Keratinocyte (primary cell): ENCODE measurements at regions not wholly inside any gene's neighbourhood (a gene's known extent, or its start where the extent isn't known, plus 50 kb on each side); places are given as distances from the start of the nearest gene placed in this dataset.

ENCODE experiments used
- DNase-seq: peaks from one replicate; pipeline ENCODE4 v3.0.0-alpha.2; 2011; ENCODE audit warnings: low read depth, missing footprints, low spot score
- FAIRE-seq: peaks from 2 replicates; lab custom pipeline; 2011; peaks lifted over from hg19 to GRCh38; lab: Jason Lieb, UNC
- H2AFZ ChIP-seq: 2 replicates; pipeline ENCODE4 v1.6.0; 2012; ENCODE audit warnings: low read length, control low read depth, inconsistent platforms; ENCODE audit not compliant: control insufficient read depth
- H3K27ac ChIP-seq: 2 replicates; pipeline ENCODE4 v1.5.1; 2011; ENCODE audit warnings: low read length; ENCODE audit not compliant: control insufficient read depth, insufficient read depth
- H3K27me3 ChIP-seq: 3 replicates; pipeline ENCODE4 v1.6.0; 2011; ENCODE audit warnings: low read length; ENCODE audit not compliant: control insufficient read depth, insufficient read depth; ENCODE audit errors: extremely low read depth
- H3K36me3 ChIP-seq, 2 experiments: 2 replicates in 1 of 2; 3 replicates in 1 of 2; pipeline ENCODE4 v1.5.1; 2011; ENCODE audit warnings: low read length in 2 of 2, mild to moderate bottlenecking in 1 of 2; ENCODE audit not compliant: control insufficient read depth in 2 of 2, insufficient read depth in 2 of 2; ENCODE audit errors: extremely low read depth in 1 of 2
- H3K4me1 ChIP-seq: 3 replicates; pipeline ENCODE4 v1.5.1; 2011; ENCODE audit warnings: low read length; ENCODE audit not compliant: control insufficient read depth, insufficient read depth; ENCODE audit errors: extremely low read depth
- H3K4me2 ChIP-seq: 3 replicates; pipeline ENCODE4 v1.6.0; 2011; ENCODE audit warnings: low read depth, low read length; ENCODE audit not compliant: control insufficient read depth, insufficient read depth; ENCODE audit errors: extremely low read depth
- H3K4me3 ChIP-seq, 3 experiments: fragments of 200-600 bp in 1 of 3; sonication (generic) in 1 of 3; 2 replicates in 2 of 3; 3 replicates in 1 of 3; pipeline ENCODE4 v1.5.1; 2011 to 2016; ENCODE audit warnings: low read length in 3 of 3, mild to moderate bottlenecking in 3 of 3, control low read depth in 2 of 3, inconsistent platforms in 1 of 3, low read depth in 1 of 3, mixed read lengths in 1 of 3, mixed run types in 1 of 3, moderate library complexity in 1 of 3; ENCODE audit not compliant: control insufficient read depth in 2 of 3, insufficient read depth in 2 of 3; ENCODE audit errors: extremely low read depth in 1 of 3
- H3K79me2 ChIP-seq: 2 replicates; pipeline ENCODE4 v1.6.0; 2012; ENCODE audit warnings: low read length; ENCODE audit not compliant: control insufficient read depth, insufficient read depth
- H3K9ac ChIP-seq: 3 replicates; pipeline ENCODE4 v1.6.0; 2011; ENCODE audit warnings: low read length; ENCODE audit not compliant: control insufficient read depth, insufficient read depth; ENCODE audit errors: extremely low read depth
- H3K9me1 ChIP-seq: 3 replicates; pipeline ENCODE4 v1.6.0; 2011; ENCODE audit warnings: low read length; ENCODE audit not compliant: control insufficient read depth, insufficient read depth; ENCODE audit errors: extremely low read depth
- H3K9me3 ChIP-seq: 2 replicates; pipeline ENCODE4 v1.5.1; 2012; ENCODE audit warnings: low read depth, low read length; ENCODE audit not compliant: control insufficient read depth
- H4K20me1 ChIP-seq: 3 replicates; pipeline ENCODE4 v1.6.0; 2011; ENCODE audit warnings: low read length; ENCODE audit not compliant: control insufficient read depth, insufficient read depth; ENCODE audit errors: extremely low read depth
- CTCF ChIP-seq, 3 experiments: IDR thresholded peaks in 1 of 3; conservative IDR thresholded peaks in 1 of 3; optimal IDR thresholded peaks in 1 of 3; 2 replicates in 2 of 3; 3 replicates in 1 of 3; pipeline versions ENCODE3 to v1.5.1; 2011; ENCODE audit warnings: low read length in 3 of 3, mild to moderate bottlenecking in 3 of 3, moderate library complexity in 2 of 3, control low read depth in 1 of 3, inconsistent platforms in 1 of 3; ENCODE audit not compliant: insufficient read depth in 2 of 3; ENCODE audit errors: extremely low read depth in 1 of 3
- EZH2 ChIP-seq: IDR thresholded peaks from one replicate; pipeline ENCODE4 v1.6.1; 2012; ENCODE audit warnings: inconsistent platforms, mild to moderate bottlenecking, low read length, moderate library complexity
- dilution Hi-C: fragments of 300-500 bp; cut with MboI; formaldehyde crosslinking; loops from one replicate; pipeline ENCODE4 v1.7.0; 2020; ENCODE audit warnings: low sequenced_read_pairs; ENCODE audit not compliant: extremely low pct_ligation_motif_present

- no peaks in the 10 kb centered on the region for H3K9me1 ChIP-seq
- H3K9ac ChIP-seq = no peak overlapping the region
- no peak for TF ChIP-seq CTCF (optimal IDR thresholded peaks at IDR 0.05 in 1 of 3, IDR thresholded peaks at IDR 0.05 in 1 of 3, conservative IDR thresholded peaks at IDR 0.05 in 1 of 3; ENCODE audit: extremely low read depth in 1 of 3, insufficient read depth in 2 of 3, low read length in 3 of 3)
- no peak for TF ChIP-seq EZH2
- no peaks in the 10 kb centered on the region for H3K9me3 ChIP-seq
- H3K4me2 ChIP-seq = peak overlapping the region; percentile 84
- no peak overlapping the region for H3K27ac ChIP-seq
- H3K4me3 ChIP-seq = no peak overlapping the region
- no peak for FAIRE-seq
- H3K36me3 ChIP-seq = no peaks in the 10 kb centered on the region
- H3K79me2 ChIP-seq = no peaks in the 10 kb centered on the region
- DNase-seq = no peak
- dilution Hi-C loops = no loop called here
- H4K20me1 ChIP-seq = no peaks in the 10 kb centered on the region
- H2AFZ ChIP-seq = no peak overlapping the region
- peaks cover 30% of the 10 kb centered on the region for H3K4me1 ChIP-seq
- no peaks in the 10 kb centered on the region for H3K27me3 ChIP-seq
Measured at GRCh38 chr22:19577422-19577966, 53.3 kb upstream of the CLDN5 start.

GRCh38 chr22:19578180-19579004 lies 54.2 kb upstream of the CLDN5 start:
- no peak for FAIRE-seq

More at GRCh38 chr22:19578180-19579004, 54.2 kb upstream of the CLDN5 start:
- Histone ChIP-seq H3K36me3 (no peaks in the 10 kb centered on the region), H3K27me3 (no peaks in the 10 kb centered on the region), H3K27ac (no peak overlapping the region), H3K9me1 (no peaks in the 10 kb centered on the region), H4K20me1 (no peaks in the 10 kb centered on the region), H3K4me3 (no peak overlapping the region), H3K9ac (no peak overlapping the region), H2AFZ (no peak overlapping the region), H3K9me3 (no peaks in the 10 kb centered on the region), H3K79me2 (no peaks in the 10 kb centered on the region), H3K4me1 (peaks cover 29% of the 10 kb centered on the region), H3K4me2 (no peak overlapping the region)
- no peak for TF ChIP-seq EZH2
- TF ChIP-seq CTCF (optimal IDR thresholded peaks at IDR 0.05 in 1 of 3, IDR thresholded peaks at IDR 0.05 in 1 of 3, conservative IDR thresholded peaks at IDR 0.05 in 1 of 3; ENCODE audit: extremely low read depth in 1 of 3, insufficient read depth in 2 of 3, low read length in 3 of 3) = no peak
- DNase-seq = no peak
- dilution Hi-C loops = no loop called here
